Esophagus squamous epithelium (tissue), 4 donors: ENCODE measurements at regions not wholly inside any gene's neighbourhood (a gene's known extent, or its start where the extent isn't known, plus 50 kb on each side); places are given as distances from the start of the nearest gene placed in this dataset.

Source experiments
- CTCF ChIP-seq, 6 experiments: fragments of 450-650 bp in 4 of 6; fragments of 200-600 bp in 2 of 6; sonication (generic) in 2 of 6; IDR thresholded peaks; one replicate each; pipeline ENCODE4 v1.5.1; 2016 to 2019; ENCODE audit warnings: antibody characterized with exemption in 6 of 6, mild to moderate bottlenecking in 4 of 6, moderate library complexity in 4 of 6
- POLR2A ChIP-seq, 4 donors: fragments of 450-650 bp; IDR thresholded peaks; one replicate each; pipeline ENCODE4 v1.6.1; 2017; ENCODE audit warnings: antibody characterized with exemption in 4 of 4, mild to moderate bottlenecking in 4 of 4, moderate library complexity in 3 of 4

GRCh38 chr12:17388679-17389078 lies 701.3 kb downstream of the RERGL start:
- TF ChIP-seq POLR2A (IDR thresholded peaks at IDR 0.05) (no peak), CTCF (IDR thresholded peaks at IDR 0.05) (no peak)
